GM12891 (cell line): ENCODE measurements at regions not wholly inside any gene's neighbourhood (a gene's known extent, or its start where the extent isn't known, plus 50 kb on each side); places are given as distances from the start of the nearest gene placed in this dataset.

Experiments
- POLR2A ChIP-seq: IDR thresholded peaks from 2 replicates; pipeline ENCODE4 v1.6.1; 2011; ENCODE audit warnings: low read depth, low read length, control low read depth
- TAF1 ChIP-seq: IDR thresholded peaks from 2 replicates; pipeline ENCODE4 v1.6.1; 2011; ENCODE audit warnings: low read depth, low read length, control low read depth

DNA sequence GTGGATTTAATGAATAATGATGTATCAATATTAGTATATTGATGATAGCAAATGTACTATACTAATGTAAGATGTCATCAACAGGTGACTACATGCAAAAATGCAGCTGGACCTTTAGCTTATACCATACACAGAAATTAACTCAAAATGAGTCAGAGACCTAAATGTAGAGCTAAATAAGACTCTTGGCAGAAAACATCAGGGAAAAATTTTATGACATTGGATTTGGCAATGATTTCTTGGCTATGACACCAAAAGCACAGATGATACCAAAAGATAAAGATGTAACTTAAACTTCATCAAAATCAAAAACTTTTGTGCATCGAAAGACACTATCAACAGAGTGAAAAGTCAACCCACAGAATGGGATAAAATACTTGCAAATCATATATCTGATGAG, 64.0 kb upstream of the CCL21 start:
- no peak for TF ChIP-seq POLR2A
- TF ChIP-seq TAF1, result no peak
